Lower leg skin (tissue), 4 donors: ENCODE measurements at regions not wholly inside any gene's neighbourhood (a gene's known extent, or its start where the extent isn't known, plus 50 kb on each side); places are given as distances from the start of the nearest gene placed in this dataset.
"Not testable (repeated sequence)": the region's sequence is repeated elsewhere in the genome, so short reads cannot be mapped to it uniquely, and the experiment has no call there.

ENCODE experiments used
- DNase-seq, 2 donors: peaks; one replicate each; pipeline ENCODE4 v3.0.0-alpha.2; 2019; ENCODE audit warnings: low spot score in 2 of 2
- H3K4me3 ChIP-seq: fragments of 200-600 bp; sonication (generic); 2 replicates; pipeline ENCODE4 v1.5.1; 2017; ENCODE audit warnings: mild to moderate bottlenecking, low read depth; ENCODE audit not compliant: poor library complexity, severe bottlenecking
- POLR2A ChIP-seq, 2 donors: fragments of 450-650 bp; IDR thresholded peaks; one replicate each; pipeline ENCODE4 v1.6.1; 2016 to 2017; ENCODE audit warnings: antibody characterized with exemption in 2 of 2, mild to moderate bottlenecking in 1 of 2, moderate library complexity in 1 of 2
- WGBS, 2 donors: methylation state at CpG; one replicate each; pipeline ENCODE4 v1.1.5; 2018; 5-methylcytosine and 5-hydroxymethylcytosine counted together
- intact Hi-C: fragments of 100-400 bp; cut with DNase I; formaldehyde crosslinking; loops from one replicate; pipeline ENCODE4 v1.15.0; 2023; ENCODE audit warnings: low total_unique reads
- TF ChIP-seq, protein P1 (sequence below), 3 donors: fragments of 450-650 bp; IDR thresholded peaks; one replicate each; pipeline ENCODE4 v1.5.1; 2016; ENCODE audit warnings: antibody characterized with exemption in 3 of 3, mild to moderate bottlenecking in 3 of 3, moderate library complexity in 2 of 3

- no peak for DNase-seq
- intact Hi-C loops = no loop called here
- no peak overlapping the region for H3K4me3 ChIP-seq
- TF ChIP-seq POLR2A (IDR thresholded peaks at IDR 0.05) = no peak
- WGBS, 2 donors = 59 to 71% methylated on average over 1 of the region's 1 CpG
Observed at GRCh38 chr6:66184091-66184490, 477.1 kb upstream of the EYS start.

DNA sequence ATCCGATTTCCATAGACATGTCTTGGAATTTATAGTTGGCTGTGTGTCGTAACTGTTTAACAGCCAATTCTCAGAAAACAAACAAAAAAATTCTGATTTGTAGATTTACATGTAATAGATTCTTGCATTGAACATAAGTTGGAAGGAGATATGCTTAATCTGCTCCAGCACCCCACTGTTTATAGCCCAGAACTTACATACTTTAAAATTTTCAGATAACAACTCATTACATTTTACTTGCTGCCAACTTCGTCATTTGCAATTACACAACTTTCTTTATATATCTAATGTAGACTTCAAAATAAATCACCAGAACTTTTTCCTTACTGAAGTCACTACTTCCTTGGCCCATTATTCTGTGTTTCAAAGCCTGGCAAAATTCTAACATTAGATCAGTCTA lies 472.3 kb upstream of the EYS start:
- TF ChIP-seq POLR2A (IDR thresholded peaks at IDR 0.05) = no peak
- TF ChIP-seq, protein P1, sequence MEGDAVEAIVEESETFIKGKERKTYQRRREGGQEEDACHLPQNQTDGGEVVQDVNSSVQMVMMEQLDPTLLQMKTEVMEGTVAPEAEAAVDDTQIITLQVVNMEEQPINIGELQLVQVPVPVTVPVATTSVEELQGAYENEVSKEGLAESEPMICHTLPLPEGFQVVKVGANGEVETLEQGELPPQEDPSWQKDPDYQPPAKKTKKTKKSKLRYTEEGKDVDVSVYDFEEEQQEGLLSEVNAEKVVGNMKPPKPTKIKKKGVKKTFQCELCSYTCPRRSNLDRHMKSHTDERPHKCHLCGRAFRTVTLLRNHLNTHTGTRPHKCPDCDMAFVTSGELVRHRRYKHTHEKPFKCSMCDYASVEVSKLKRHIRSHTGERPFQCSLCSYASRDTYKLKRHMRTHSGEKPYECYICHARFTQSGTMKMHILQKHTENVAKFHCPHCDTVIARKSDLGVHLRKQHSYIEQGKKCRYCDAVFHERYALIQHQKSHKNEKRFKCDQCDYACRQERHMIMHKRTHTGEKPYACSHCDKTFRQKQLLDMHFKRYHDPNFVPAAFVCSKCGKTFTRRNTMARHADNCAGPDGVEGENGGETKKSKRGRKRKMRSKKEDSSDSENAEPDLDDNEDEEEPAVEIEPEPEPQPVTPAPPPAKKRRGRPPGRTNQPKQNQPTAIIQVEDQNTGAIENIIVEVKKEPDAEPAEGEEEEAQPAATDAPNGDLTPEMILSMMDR (IDR thresholded peaks at IDR 0.05) = no peak
- WGBS, 2 donors = 40 to 42% methylated on average over 3 of the region's 3 CpGs
- H3K4me3 ChIP-seq = no peak overlapping the region
- intact Hi-C loops = no loop called here
- DNase-seq = no peak

DNA sequence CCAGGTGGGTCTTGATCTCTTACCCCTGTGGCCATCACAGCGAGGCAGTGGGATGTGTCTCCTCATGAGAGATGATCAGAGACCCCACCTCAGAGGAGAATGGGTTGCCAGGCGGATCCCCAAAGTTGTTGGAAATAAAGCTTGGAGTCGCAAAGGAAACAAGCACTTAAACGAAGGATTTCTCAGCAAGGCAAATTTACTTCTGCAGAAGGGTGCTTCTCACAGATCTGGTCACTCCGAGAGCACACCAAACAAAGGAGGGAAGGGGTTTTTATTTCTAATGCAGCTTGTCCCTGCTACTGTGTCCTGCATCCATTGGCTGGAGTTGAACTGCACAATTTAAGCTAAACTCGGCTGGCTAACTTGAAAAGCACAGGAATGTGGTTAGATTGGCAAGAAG lies 466.6 kb upstream of the EYS start:
- no peak overlapping the region for H3K4me3 ChIP-seq
- intact Hi-C loops = no loop called here
- WGBS, 2 donors = 77 to 87% methylated on average over 6 of the region's 6 CpGs
- TF ChIP-seq, protein P1 (IDR thresholded peaks at IDR 0.05) = no peak
- TF ChIP-seq POLR2A (IDR thresholded peaks at IDR 0.05) = no peak
- no peak for DNase-seq

DNA sequence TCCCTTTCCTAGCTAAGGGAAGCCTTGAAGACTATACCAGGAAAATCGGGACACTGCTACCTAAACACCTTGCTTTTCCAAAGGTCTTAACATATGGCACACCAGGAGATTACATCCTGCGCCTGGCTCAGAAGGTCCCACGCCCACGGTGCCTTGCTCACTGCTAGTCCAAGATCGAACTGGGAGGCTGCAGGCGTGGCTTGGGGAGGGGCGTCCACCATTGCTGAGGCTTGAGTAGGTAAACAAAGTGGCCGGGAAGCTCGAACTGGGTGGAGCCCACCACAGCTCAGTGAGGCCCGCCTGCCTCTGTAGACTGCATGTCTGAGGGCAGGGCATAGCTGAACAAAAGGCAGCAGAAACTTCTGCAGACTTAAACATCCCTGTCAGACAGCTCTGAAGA lies 459.7 kb upstream of the EYS start:
- intact Hi-C loops = not testable (repeated sequence)

DNA sequence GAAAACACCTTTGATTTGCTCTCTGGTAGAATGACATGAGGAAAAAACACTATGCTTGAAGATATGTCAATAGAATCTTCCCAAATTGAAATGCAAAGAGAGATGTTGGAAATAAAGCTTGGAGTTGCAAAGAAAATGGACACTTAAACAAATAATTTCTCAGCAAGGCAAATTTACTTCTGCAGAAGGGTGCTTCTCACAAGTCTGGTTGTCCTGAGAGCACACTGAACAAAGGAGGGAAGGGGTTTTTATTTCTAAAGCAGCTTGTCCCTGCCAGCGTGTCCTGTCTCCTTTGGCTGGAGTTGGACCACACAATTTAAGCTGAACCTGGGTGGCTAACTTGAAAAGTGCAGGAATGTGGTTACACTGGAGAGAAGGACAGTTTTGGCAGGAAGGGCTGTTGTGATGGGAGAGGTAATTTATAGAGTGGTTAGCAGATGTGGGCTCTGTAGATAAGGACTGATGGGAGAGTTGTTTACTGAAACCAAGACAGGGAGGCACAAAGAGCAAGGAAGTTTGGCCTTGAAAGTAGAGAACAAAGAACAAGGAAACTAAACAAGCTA lies 454.6 kb upstream of the EYS start:
- no peak for DNase-seq
- no peak for TF ChIP-seq POLR2A (IDR thresholded peaks at IDR 0.05)
- TF ChIP-seq, protein P1 (IDR thresholded peaks at IDR 0.05) = no peak
- WGBS, 2 donors = 63 to 78% methylated on average over 1 of the region's 1 CpG
- intact Hi-C loops = no loop called here
- no peak overlapping the region for H3K4me3 ChIP-seq

More for the DNA sequence above, 459.7 kb upstream of the EYS start:
- WGBS, 2 donors = 91 to 92% methylated on average over 7 to 10 of the region's 10 CpGs
- not testable (repeated sequence) for H3K4me3 ChIP-seq, DNase-seq

DNA sequence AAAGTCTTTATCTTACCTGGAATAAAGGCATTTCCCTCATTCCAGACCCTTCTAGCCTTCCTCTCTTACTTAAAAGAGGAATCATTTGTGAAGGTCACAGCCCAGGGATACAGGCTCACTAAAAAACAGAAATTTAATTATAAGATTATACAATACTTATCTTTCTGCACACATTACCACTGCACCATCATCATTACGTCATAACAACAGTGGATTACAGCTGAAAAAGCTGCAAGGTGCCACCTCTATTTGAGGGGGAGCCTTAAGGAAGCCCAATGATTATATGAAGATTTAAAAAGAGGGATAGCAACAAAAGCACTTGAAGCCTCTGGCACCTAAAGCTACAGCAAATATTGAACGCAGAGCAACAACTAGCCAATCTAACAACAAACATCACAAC lies 452.9 kb upstream of the EYS start:
- intact Hi-C loops = no loop called here
- TF ChIP-seq, protein P1 (IDR thresholded peaks at IDR 0.05) = no peak
- TF ChIP-seq POLR2A (IDR thresholded peaks at IDR 0.05) = no peak
- no peak overlapping the region for H3K4me3 ChIP-seq
- WGBS, 2 donors = 91 to 96% methylated on average over 2 of the region's 2 CpGs
- DNase-seq = no peak

- no peak for DNase-seq
- intact Hi-C loops = no loop called here
- WGBS, 2 donors = 66 to 73% methylated on average over 2 of the region's 2 CpGs
- H3K4me3 ChIP-seq = no peak overlapping the region
- TF ChIP-seq, protein P1 (IDR thresholded peaks at IDR 0.05) = no peak
- no peak for TF ChIP-seq POLR2A (IDR thresholded peaks at IDR 0.05)
Observed at GRCh38 chr6:66153247-66153646, 446.2 kb upstream of the EYS start.
